H1 (cell line): ENCODE measurements at regions not wholly inside any gene's neighbourhood (a gene's known extent, or its start where the extent isn't known, plus 50 kb on each side); places are given as distances from the start of the nearest gene placed in this dataset.

Experiments used
- ASH2L ChIP-seq: fragments of 200-600, 300-600 bp; sonication (generic); IDR thresholded peaks from one replicate; pipeline ENCODE4 v1.7.1; 2017; ENCODE audit warnings: low read length
- ATF2 ChIP-seq: IDR thresholded peaks from 2 replicates; pipeline ENCODE4 v1.6.1; 2012; ENCODE audit warnings: low read length, inconsistent platforms
- BCL11A ChIP-seq, 2 experiments: IDR thresholded peaks; one replicate each; pipeline ENCODE4 v1.6.1; 2011; ENCODE audit warnings: low read depth in 2 of 2, low read length in 2 of 2, mild to moderate bottlenecking in 2 of 2
- CTBP2 ChIP-seq: IDR thresholded peaks from 2 replicates; pipeline ENCODE4 v1.7.0; 2011; ENCODE audit warnings: borderline replicate concordance, mild to moderate bottlenecking, moderate library complexity, mixed read lengths, low read length; ENCODE audit not compliant: insufficient read depth, insufficient read length
- GTF2F1 ChIP-seq: IDR thresholded peaks from 2 replicates; pipeline ENCODE4 v1.6.1; 2012; ENCODE audit warnings: low read depth, low read length, improper control_type of control experiment, borderline replicate concordance
- POU5F1 ChIP-seq: IDR thresholded peaks from 2 replicates; pipeline ENCODE4 v1.6.1; 2011; ENCODE audit warnings: low read depth, mild to moderate bottlenecking, low read length, moderate library complexity
- SIRT6 ChIP-seq: IDR thresholded peaks from one replicate; pipeline ENCODE4 v1.7.1; 2012; ENCODE audit warnings: low read length, inconsistent platforms
- SP2 ChIP-seq: IDR thresholded peaks from 2 replicates; pipeline ENCODE4 v1.6.1; 2012; ENCODE audit warnings: mild to moderate bottlenecking, low read length, inconsistent platforms
- TBP ChIP-seq: IDR thresholded peaks from 2 replicates; pipeline ENCODE4 v1.6.1; 2011; ENCODE audit warnings: low read depth, low read length, improper control_type of control experiment

GRCh38 chr10:56585447-56586171 lies 224.6 kb upstream of the ZWINT start (continued):
- TF ChIP-seq ATF2: no peak
- no peak for TF ChIP-seq CTBP2
- no peak for TF ChIP-seq BCL11A (IDR thresholded peaks at IDR 0.05; ENCODE audit: low read depth in 2 of 2, low read length in 2 of 2)
- TF ChIP-seq SP2: no peak
- TF ChIP-seq GTF2F1: no peak
- no peak for TF ChIP-seq TBP
- TF ChIP-seq SIRT6: no peak
- TF ChIP-seq POU5F1: no peak
- no peak for TF ChIP-seq ASH2L
